ENCODE measurements at regions not wholly inside any gene's neighbourhood (a gene's known extent, or its start where the extent isn't known, plus 50 kb on each side); places are given as distances from the start of the nearest gene placed in this dataset.
"Not testable (repeated sequence)": the region's sequence is repeated elsewhere in the genome, so short reads cannot be mapped to it uniquely, and the experiment has no call there.

DNA sequence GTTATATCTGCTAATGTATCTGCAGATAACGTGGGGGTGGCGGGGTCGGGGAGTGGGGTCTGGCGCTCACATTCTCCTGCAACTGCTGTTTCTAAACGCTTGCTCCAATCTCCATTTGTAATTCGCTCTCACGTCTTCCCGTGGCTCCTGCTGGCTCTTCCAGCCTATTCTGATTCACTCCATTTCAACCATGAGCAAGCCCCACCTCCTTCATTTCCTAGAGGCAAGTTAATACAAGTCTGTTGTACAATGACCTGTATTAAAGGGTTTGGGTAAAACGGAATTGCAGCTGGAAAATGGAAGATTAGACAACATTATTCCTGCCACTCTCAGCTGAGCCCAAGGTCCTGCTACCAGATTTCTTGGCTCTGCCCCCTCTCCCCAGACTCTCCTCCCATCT lies 132.3 kb downstream of the CSNK2A3 start:
- no peak for DNase-seq (ENCODE audit: low read depth)

DNA sequence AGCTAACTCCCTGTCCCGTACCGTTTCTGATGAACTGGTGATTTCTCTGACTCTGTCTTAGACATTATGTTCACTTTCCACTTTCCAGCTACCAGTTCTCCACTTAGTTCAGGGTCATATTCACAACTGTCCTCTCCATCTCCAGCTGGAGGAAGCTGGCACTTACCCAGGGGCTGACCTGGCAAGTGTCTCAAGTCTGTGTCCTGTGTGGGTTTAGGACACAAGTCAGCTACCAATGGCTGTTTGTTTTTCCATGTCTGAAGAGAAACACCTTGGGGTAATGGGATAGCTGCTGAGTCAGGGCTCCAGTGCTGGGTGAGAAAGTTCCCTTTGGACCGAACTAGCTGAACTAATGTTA lies 134.4 kb downstream of the CSNK2A3 start:
- DNase-seq (ENCODE audit: low read depth), result no peak

GRCh38 chr11:11217929-11218628 lies 135.0 kb downstream of the CSNK2A3 start:
- DNase-seq (ENCODE audit: low read depth), result no peak

- no peak for DNase-seq (ENCODE audit: low read depth)
Observed at GRCh38 chr11:11217289-11217928, 135.6 kb downstream of the CSNK2A3 start.

GRCh38 chr11:11215944-11216343 lies 137.1 kb downstream of the CSNK2A3 start:
- DNase-seq (ENCODE audit: low read depth), result no peak

DNA sequence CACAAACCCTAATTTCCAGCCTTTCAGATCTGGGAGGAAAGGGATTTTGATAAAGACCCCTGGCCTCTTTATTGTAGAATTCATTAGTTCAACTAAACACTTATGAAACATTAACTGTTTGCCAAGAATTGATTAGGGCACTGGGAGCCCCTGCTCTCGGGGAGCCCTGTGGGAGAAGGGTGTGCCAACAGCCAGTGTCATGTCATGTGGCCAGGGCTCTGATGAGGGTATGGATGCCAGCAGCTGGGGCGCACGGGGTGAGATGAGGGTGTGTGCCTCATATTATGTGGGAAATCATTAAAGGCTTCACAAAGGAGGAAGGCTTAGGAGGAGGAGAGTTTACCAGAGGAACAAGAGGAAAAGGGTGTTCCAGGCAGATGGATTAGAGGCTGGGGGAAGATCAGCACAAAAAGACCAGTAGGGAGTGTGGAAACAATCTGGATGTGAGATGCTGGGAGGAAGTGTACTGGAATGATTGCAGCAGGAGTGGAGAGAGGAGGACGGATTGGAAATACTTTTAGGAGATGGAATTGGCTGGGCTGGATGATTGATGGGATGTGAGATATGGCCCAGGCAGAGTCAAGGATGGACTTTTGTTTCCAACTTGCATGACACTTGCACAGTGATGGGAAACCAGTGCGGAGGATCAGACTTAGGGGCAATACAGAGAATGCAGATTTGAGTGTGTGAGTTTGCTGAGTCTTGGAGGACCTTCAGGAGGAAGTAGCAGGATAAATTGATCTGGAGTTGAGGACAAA lies 137.8 kb downstream of the CSNK2A3 start:
- no peak for DNase-seq (ENCODE audit: low read depth)

DNA sequence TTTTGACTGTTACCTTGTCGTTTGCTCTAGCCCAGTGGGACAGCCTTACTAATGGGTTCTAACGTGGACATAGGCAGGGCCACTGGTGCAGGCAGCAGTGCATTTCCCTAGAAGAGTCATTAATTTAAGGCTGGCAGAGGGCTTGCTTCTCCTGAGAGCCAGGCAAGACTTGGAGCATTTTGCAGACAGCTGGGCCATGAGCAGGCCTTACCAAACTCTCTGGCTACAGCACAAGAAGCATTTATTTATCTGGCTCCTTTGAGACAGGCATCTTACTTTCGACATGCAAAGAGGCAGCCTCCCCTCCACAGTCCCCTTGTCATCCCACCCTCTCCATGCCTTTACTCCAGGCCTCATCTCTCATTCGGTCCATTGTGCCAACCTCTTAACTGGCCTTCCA lies 139.9 kb downstream of the CSNK2A3 start:
- DNase-seq (ENCODE audit: low read depth), result no peak

- no peak for DNase-seq (ENCODE audit: low read depth)
Observed at GRCh38 chr11:11211888-11212287, 141.2 kb downstream of the CSNK2A3 start.

DNA sequence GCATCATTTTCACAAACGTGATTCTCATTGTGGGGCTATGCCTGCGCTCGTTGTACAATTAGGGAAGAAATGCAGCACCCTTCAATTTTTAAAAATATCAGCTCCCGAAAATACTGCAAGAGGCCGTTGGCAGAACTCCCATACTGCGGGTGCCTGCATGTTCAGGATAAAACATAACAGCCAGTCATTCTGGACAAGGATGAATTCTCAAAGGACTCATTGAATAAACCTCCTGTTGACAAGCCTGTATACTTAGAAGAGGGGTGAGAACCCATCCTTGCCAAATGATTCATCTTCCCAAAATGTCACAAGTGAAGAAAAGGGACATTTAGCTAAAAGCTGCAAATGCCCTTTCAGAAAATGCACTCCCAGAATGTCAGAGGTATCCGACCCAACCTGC lies 141.9 kb downstream of the CSNK2A3 start:
- no peak for DNase-seq (ENCODE audit: low read depth)

GRCh38 chr11:11210446-11210845 lies 142.6 kb downstream of the CSNK2A3 start:
- DNase-seq (ENCODE audit: low read depth), result no peak

- DNase-seq (ENCODE audit: low read depth), result no peak
Observed at GRCh38 chr11:11209967-11210366, 143.1 kb downstream of the CSNK2A3 start.

- no peak for DNase-seq (ENCODE audit: low read depth)
Observed at GRCh38 chr11:11208994-11209393, 144.1 kb downstream of the CSNK2A3 start.

DNA sequence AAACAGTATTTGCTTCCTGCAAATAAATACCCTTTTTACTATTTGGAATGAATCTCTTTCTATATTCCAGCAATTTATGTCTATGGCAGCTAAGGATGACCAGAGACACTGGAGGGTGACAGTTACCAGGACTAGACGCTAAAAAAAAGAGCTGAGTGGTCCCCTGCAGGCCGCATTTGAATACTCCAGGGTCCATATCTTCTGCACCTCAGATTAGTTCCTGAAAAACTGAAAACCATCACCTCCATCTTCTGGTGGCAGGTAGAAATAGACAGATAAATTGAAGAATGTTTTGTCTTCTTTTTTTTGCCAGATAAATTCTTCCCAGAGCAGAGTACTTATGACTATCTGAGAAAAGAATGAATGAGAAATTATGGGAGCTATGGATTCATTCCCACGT lies 145.6 kb downstream of the CSNK2A3 start:
- DNase-seq (ENCODE audit: low read depth), result no peak

DNA sequence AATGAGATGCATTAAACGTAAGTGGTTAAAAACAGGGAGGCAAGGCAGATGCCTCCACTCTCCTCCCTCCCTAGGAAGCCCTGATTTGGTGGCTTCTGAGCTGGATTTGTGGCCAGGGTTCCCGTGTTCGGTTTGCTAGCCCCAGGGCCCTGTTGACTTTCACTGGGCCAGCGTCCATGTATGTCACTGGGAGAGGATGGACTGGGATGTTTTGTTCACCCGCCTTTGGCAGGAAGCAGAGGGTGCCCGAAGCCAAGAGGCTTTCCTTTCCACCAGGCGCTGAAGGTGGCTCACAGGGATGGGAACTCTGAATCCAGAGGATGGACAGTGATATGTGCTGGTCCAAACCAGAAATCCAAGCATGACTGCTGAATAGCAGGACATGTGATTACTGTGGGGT lies 146.6 kb downstream of the CSNK2A3 start:
- DNase-seq (ENCODE audit: low read depth), result no peak

DNA sequence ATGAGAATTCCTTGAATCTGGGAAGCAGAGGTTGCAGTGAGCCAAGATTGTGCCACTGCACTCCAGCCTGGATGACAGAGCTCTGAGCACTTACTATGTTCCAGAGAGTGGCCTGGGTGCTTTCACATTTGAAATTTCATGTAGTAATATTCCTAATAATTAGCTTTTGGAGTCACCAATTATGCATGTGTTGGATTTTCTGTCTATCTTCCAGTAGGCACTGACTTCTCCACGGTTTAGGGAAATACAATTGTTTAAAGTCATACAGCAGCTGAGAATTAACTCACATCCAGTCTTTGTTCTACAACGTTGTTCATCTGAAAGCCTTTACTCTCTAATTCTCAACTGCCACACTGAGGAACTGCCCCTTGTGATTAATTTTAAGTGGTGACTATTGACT lies 150.2 kb downstream of the CSNK2A3 start:
- DNase-seq (ENCODE audit: low read depth), result no peak

GRCh38 chr11:11201302-11201701 lies 151.7 kb downstream of the CSNK2A3 start:
- not testable (repeated sequence) for DNase-seq (ENCODE audit: low read depth)

GRCh38 chr11:11192541-11192940 lies 160.5 kb downstream of the CSNK2A3 start:
- DNase-seq (ENCODE audit: low read depth), result no peak

DNA sequence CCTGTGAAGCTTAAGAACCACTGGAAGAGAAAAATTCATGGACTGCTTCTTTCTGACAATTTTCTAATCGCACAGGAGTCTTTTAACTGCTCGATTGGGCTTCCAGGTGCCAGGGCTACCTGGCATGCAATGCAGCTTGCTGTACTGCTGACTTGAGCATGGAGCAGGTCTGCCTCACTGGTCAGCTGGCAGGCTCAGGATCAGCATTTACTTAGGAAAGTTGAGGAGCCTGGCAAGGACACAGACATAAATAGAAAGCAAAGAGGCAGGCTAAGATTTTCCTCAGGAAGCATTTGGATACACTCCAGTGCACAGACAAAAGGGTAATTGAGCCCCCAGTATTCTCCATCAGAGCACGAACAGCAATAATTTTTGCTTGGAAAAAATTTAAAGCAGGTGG lies 163.5 kb downstream of the CSNK2A3 start:
- DNase-seq (ENCODE audit: low read depth), result no peak

DNA sequence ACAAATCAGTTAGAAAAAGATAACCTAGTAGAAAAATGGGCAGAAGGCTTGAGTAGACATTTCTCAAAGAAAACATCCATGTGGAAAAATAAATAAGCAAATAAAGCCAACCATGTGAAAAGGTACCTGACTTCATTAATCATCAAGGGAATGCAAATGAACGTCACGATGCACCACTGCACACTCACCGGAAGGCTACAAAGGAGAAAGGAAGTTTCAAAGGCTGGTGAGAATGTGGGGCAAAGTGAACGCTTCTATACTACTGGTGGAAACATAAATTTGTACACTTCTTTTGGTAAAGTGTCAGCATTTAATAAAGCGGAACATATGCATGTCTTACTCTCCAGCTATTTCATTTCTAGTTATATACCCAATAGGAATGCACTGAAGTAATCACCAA lies 166.8 kb downstream of the CSNK2A3 start:
- no peak for DNase-seq (ENCODE audit: low read depth)

GRCh38 chr11:11182261-11182660 lies 170.8 kb downstream of the CSNK2A3 start:
- no peak for DNase-seq (ENCODE audit: low read depth)

DNA sequence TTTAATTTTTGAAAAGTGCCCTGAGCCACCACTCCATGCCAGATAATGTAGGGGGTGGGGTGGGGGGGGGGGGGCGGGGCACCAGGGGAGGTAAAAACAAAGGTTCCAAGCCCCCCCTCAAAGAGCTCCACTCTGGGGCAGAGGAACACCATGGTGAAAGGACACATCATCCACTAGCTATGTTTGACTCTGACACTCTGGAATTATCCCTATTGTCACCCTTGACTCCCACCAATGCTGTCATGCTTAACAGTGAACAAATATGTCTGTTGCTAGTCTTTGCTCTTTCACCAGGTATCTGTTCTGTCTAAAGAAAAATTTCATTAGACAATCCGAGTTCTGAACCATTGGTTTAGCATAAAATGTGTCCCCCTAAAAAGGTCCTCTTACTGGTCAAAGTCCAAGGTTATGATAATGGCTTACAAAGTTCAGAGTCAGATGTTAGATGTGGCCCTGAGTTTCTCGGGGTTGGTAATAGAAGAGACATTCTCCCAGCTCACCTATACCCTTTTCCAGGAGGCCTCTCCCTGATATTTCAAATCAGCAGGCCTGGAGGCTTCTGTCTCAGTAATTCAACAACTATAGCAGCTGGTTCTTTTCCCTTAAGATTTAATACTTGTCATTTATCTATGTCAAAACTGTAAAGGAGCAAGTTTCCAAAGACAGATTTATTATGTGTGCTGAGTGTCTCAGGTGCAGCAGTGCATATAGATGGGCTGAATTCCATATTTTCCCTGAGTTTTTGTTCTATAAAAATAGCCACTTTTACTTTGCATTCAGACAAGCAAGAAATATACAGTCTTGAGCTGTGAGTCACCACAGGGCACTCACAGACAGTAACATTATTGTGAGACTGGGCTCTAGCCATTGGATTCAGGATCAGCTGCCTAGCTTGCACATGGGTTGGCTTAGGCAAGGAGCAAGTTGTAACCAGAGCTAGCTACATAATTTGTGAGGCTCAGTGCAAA lies 174.1 kb downstream of the CSNK2A3 start:
- peak; percentile 80 for DNase-seq (ENCODE audit: low read depth)
